ENCODE measurements at regions not wholly inside any gene's neighbourhood (a gene's known extent, or its start where the extent isn't known, plus 50 kb on each side); places are given as distances from the start of the nearest gene placed in this dataset.

DNA sequence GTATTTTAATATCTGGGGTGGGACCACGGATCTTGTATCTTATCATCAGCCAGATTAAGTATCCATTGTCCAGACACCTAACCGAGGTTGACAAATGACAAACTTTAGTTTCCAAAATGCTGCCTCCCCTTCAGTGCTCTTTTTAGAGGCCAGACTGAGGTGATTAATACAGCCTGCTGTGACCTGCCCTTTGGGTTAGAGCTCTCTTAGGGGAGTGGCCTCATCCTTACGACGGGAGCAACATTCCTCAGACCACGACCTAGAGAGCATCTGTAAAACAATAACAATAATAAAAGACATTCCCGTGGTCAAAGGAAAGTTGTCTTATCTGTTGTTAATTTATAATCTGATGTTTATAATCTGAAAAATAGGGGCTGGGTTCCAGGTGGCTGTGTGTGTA is 405.3 kb downstream of the LPIN1 start:
- H3K27ac Mint-ChIP-seq (ENCODE audit: unreplicated experiment): no peak overlapping the region
- no peaks in the 10 kb centered on the region for H3K9me3 Mint-ChIP-seq (ENCODE audit: low read depth)
- no peak overlapping the region for H3K4me3 Mint-ChIP-seq (ENCODE audit: unreplicated experiment)
- TF ChIP-seq, protein P1, sequence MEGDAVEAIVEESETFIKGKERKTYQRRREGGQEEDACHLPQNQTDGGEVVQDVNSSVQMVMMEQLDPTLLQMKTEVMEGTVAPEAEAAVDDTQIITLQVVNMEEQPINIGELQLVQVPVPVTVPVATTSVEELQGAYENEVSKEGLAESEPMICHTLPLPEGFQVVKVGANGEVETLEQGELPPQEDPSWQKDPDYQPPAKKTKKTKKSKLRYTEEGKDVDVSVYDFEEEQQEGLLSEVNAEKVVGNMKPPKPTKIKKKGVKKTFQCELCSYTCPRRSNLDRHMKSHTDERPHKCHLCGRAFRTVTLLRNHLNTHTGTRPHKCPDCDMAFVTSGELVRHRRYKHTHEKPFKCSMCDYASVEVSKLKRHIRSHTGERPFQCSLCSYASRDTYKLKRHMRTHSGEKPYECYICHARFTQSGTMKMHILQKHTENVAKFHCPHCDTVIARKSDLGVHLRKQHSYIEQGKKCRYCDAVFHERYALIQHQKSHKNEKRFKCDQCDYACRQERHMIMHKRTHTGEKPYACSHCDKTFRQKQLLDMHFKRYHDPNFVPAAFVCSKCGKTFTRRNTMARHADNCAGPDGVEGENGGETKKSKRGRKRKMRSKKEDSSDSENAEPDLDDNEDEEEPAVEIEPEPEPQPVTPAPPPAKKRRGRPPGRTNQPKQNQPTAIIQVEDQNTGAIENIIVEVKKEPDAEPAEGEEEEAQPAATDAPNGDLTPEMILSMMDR (IDR thresholded peaks at IDR 0.05): no peak
- peaks cover 19% of the 10 kb centered on the region for H3K4me1 Mint-ChIP-seq (ENCODE audit: low read depth)
- H3K27me3 Mint-ChIP-seq (ENCODE audit: low read depth): peaks cover 3% of the 10 kb centered on the region
- H3K36me3 Mint-ChIP-seq (ENCODE audit: low read depth): no peaks in the 10 kb centered on the region
- no peak for DNase-seq (ENCODE audit: low spot score)

DNA sequence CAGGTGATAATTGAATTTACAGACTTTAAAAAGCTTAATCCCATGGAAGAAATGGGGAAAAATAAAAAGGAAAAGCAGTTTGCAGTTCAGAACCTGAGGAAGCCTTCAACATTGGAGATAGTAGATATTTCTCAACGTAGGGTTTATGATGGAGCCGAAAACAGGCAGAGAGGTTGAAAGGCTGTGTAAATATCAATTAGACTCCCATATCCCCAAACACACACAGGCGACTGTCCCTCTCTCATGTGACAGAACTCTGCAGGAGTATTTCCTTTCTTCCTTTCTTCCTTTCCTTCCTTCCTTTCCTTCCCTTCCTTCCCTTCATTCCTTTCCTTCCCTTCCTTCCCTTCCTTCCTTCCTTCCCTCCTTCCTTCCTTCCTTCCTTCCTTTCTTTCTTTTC is 406.5 kb downstream of the LPIN1 start:
- H3K27ac Mint-ChIP-seq (ENCODE audit: unreplicated experiment): no peak overlapping the region
- no peaks in the 10 kb centered on the region for H3K9me3 Mint-ChIP-seq (ENCODE audit: low read depth)
- peaks cover 2% of the 10 kb centered on the region for H3K27me3 Mint-ChIP-seq (ENCODE audit: low read depth)
- peaks cover 19% of the 10 kb centered on the region for H3K4me1 Mint-ChIP-seq (ENCODE audit: low read depth)
- DNase-seq (ENCODE audit: low spot score): no peak
- no peaks in the 10 kb centered on the region for H3K36me3 Mint-ChIP-seq (ENCODE audit: low read depth)
- H3K4me3 Mint-ChIP-seq (ENCODE audit: unreplicated experiment): no peak overlapping the region
- TF ChIP-seq, protein P1 (IDR thresholded peaks at IDR 0.05): no peak

DNA sequence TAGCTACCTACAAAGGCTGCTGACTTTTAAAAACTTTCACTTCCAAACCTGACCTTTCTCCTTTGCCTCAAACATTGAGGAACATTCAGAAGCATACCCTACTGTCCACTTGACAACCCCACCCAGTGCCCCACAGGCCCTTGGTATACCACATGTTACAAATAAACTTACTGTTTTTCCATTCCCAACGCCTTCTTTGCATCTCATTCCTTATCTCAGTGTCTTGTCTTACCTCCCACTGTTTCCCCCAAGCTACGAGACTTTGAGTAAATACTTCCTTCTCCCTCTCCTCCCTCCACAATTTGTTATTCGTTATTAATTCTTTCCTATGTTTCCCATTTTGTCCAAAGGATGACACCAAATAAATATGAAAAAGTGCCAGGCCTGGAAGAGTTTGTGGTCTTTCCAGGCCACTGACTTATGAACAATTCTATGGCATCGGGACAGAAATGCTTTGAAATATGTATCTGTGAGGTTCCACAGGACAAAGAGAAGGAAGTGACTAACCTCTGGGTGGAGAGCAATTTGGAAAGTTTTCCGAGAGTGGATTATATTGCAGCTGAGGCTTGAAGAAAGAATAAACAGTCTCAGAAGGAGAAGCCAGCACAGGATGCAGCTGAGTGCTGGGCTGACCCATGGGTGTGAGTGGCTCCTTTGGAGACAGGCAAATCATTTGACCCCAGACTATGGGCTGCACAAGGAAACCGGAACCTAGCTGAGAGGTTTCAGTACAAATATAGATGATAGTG is 409.0 kb downstream of the LPIN1 start:
- Mint-ChIP-seq H3K27ac (ENCODE audit: unreplicated experiment) (peak overlapping the region; percentile 18), H3K36me3 (ENCODE audit: low read depth) (no peaks in the 10 kb centered on the region), H3K9me3 (ENCODE audit: low read depth) (peaks cover 2% of the 10 kb centered on the region), H3K4me1 (ENCODE audit: low read depth) (peaks cover 19% of the 10 kb centered on the region), H3K27me3 (ENCODE audit: low read depth) (no peaks in the 10 kb centered on the region), H3K4me3 (ENCODE audit: unreplicated experiment) (no peak overlapping the region)
- no peak for DNase-seq (ENCODE audit: low spot score)
- TF ChIP-seq, protein P1 (IDR thresholded peaks at IDR 0.05): no peak

DNA sequence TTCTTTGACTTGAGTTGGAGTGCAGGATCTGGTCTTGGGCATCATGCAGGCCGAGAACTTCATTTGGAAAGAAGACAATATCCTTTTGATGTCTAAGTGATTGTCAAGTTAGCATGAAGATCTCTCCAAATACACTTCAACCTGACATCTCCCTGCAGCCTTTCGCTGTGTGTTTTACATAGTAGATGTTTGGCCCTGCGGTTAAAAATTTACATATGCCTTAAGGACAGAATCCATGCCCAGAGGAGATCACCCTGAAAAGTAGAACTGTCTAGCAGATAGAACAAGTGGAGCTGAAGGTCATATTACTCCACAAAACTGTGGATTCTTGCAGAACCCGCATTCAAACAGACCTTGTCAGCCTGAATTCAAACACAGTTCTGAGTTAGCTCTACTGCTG is 409.9 kb downstream of the LPIN1 start:
- DNase-seq (ENCODE audit: low spot score): no peak
- Mint-ChIP-seq H3K27ac (ENCODE audit: unreplicated experiment) (no peak overlapping the region), H3K27me3 (ENCODE audit: low read depth) (no peaks in the 10 kb centered on the region), H3K9me3 (ENCODE audit: low read depth) (peaks cover 2% of the 10 kb centered on the region), H3K4me1 (ENCODE audit: low read depth) (peaks cover 19% of the 10 kb centered on the region), H3K4me3 (ENCODE audit: unreplicated experiment) (no peak overlapping the region), H3K36me3 (ENCODE audit: low read depth) (no peaks in the 10 kb centered on the region)
- TF ChIP-seq, protein P1 (IDR thresholded peaks at IDR 0.05): no peak

DNA sequence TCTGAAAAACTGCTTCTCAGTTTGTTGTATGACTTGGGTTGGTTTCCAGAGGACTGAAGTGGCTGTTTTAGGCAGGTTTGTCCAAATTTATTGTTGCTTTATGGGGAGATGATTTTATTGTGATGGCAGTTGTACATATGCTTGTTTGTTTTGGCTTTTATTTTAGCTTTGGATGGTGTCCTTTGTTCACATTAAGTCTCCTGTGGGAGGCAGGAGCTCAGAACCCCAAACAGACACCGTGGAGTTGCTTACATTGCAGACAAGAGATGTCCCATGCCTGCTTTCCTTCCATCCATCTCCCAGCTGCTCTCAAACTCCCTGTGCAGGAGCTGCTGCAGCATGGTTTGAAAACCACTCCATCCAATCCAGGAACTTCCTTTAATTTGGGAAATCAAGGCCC is 414.7 kb downstream of the LPIN1 start:
- Mint-ChIP-seq H3K36me3 (ENCODE audit: low read depth) (no peaks in the 10 kb centered on the region), H3K4me3 (ENCODE audit: unreplicated experiment) (no peak overlapping the region), H3K9me3 (ENCODE audit: low read depth) (peaks cover 2% of the 10 kb centered on the region), H3K27me3 (ENCODE audit: low read depth) (peaks cover 5% of the 10 kb centered on the region), H3K27ac (ENCODE audit: unreplicated experiment) (no peak overlapping the region), H3K4me1 (ENCODE audit: low read depth) (peaks cover 5% of the 10 kb centered on the region)
- DNase-seq (ENCODE audit: low spot score): no peak
- TF ChIP-seq, protein P1 (IDR thresholded peaks at IDR 0.05): no peak

Measured in chondrocyte (in vitro differentiated cells).